Aorta (tissue), 5 donors: ENCODE measurements at regions not wholly inside any gene's neighbourhood (a gene's known extent, or its start where the extent isn't known, plus 50 kb on each side); places are given as distances from the start of the nearest gene placed in this dataset.

Source experiments
- ATAC-seq: fragments of 200-7000 bp; cut with Tn5 transposase; one replicate; pipeline ENCODE4 v1.9.1; 2022; ENCODE audit warnings: moderate library complexity; ENCODE audit not compliant: low FRiP score
- DNase-seq, 2 donors: peaks; one replicate each; pipeline ENCODE4 v3.0.0-alpha.2; 2020
- H3K27ac ChIP-seq, 2 donors: one replicate each; pipeline ENCODE4 v1.5.1; 2013; ENCODE audit warnings: low read length in 2 of 2, mild to moderate bottlenecking in 2 of 2, moderate library complexity in 2 of 2, control low read depth in 1 of 2, inconsistent platforms in 1 of 2, low read depth in 1 of 2
- H3K27me3 ChIP-seq, 2 donors: one replicate each; pipeline ENCODE4 v1.6.1; 2013; ENCODE audit warnings: control low read depth in 1 of 2, low read length in 1 of 2, mild to moderate bottlenecking in 1 of 2, moderate library complexity in 1 of 2; ENCODE audit not compliant: insufficient read depth in 2 of 2, control insufficient read depth in 1 of 2
- H3K36me3 ChIP-seq, 2 donors: one replicate each; pipeline ENCODE4 v1.6.1; 2013; ENCODE audit warnings: control low read depth in 1 of 2, low read length in 1 of 2, mild to moderate bottlenecking in 1 of 2; ENCODE audit not compliant: insufficient read depth in 2 of 2, control insufficient read depth in 1 of 2
- H3K4me1 ChIP-seq, 2 donors: one replicate each; pipeline ENCODE4 v1.6.1; 2013; ENCODE audit warnings: low read length in 2 of 2, control low read depth in 1 of 2, mild to moderate bottlenecking in 1 of 2, moderate library complexity in 1 of 2; ENCODE audit not compliant: insufficient read depth in 2 of 2, control insufficient read depth in 1 of 2
- H3K4me3 ChIP-seq, 2 donors: one replicate each; pipeline ENCODE4 v1.5.1; 2013; ENCODE audit warnings: low read length in 2 of 2, control low read depth in 1 of 2, mild to moderate bottlenecking in 1 of 2
- H3K9me3 ChIP-seq: one replicate; pipeline ENCODE4 v1.6.1; 2013; ENCODE audit warnings: mild to moderate bottlenecking, low read length; ENCODE audit not compliant: control insufficient read depth
- WGBS, 2 donors: extraction: QIAGEN DNeasy Blood & Tissue Kit; methylation state at CpG; one replicate each; pipeline ENCODE4 v1.1.7; 2013; 5-methylcytosine and 5-hydroxymethylcytosine counted together
- intact Hi-C, 2 donors: fragments of 100-400 bp; cut with DNase I; formaldehyde crosslinking; loops; one replicate each; pipeline versions ENCODE4 v1.14.2 to v1.15.0; 2022
- donor health status: healthy with polysubstance abuse.
- donor health status: Bipolar disorder and iron deficiency.
- donor health status: DM: no; HTN: no; CAD: no.
- donor health status: DM: no; HTN: no; CAD: no.
- donor health status: DM: yes; HTN: yes; CAD: no.

DNA sequence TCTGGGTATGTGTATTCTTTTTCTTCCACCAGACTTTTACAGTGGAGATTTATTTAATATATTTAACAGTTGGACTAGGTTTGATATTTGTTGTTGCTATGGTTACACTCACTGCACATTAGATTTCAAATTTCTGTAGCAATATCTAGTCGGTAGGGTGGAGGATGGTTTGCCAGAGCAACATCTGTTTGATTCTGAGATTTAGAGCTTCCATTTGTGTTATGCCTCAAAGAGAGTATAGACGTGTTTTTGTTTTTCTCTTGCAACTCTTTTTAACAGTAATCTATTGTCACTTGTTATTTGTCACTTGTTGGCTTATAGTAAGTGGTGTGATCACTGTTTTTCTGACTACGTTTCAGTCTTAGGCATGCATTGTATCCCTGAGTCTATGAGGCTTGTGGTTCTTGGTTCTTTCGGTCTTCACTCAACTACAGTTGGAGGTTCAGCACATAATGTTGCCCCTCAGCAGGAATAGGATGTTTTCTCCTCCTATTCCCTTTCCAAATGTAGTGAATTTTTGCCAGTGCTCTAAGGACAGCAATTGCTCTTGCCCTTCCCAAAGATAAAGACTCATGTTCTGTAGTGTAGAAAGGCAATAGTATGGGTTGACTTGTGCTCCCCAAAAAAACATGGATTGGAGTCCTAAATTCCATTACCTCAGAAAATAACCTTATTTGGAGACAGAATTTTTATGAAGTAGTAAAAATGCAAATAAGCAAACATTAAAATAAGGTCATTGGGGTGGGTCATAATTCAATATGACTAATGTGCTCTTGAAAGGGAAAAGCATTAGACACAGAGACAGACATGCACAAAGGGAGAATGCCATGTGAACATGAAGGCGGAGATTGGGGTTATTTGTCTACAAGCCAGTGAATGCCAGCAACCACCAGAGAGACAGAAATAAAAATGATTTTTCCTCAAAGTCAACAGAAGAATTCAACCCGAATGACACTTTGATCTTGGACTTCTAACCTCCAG, 692.1 kb downstream of the DIPK2A start:
- Histone ChIP-seq H3K9me3 (no peaks in the 10 kb centered on the region), H3K4me3 (no peak overlapping the region), H3K27ac (no peak overlapping the region), H3K36me3 (no peaks in the 10 kb centered on the region), H3K27me3 (no peaks in the 10 kb centered on the region), H3K4me1 (no peaks in the 10 kb centered on the region)
- intact Hi-C loops, result no loop called here
- no peak for DNase-seq
- 87 to 90% methylated on average over 6 of the region's 6 CpGs for WGBS, 2 donors
- no peak for ATAC-seq

GRCh38 chr3:144665567-144666053, 694.0 kb downstream of the DIPK2A start:
- H3K27me3 ChIP-seq, result no peaks in the 10 kb centered on the region
- no peaks in the 10 kb centered on the region for H3K36me3 ChIP-seq
- intact Hi-C loops, result no loop called here
- 97 to 100% methylated on average over 1 of the region's 1 CpG for WGBS, 2 donors
- ATAC-seq (no peak), DNase-seq (no peak)
- H3K4me1 ChIP-seq, result no peaks in the 10 kb centered on the region
- no peak overlapping the region for H3K4me3 ChIP-seq
- H3K9me3 ChIP-seq, result no peaks in the 10 kb centered on the region
- H3K27ac ChIP-seq, result no peak overlapping the region

DNA sequence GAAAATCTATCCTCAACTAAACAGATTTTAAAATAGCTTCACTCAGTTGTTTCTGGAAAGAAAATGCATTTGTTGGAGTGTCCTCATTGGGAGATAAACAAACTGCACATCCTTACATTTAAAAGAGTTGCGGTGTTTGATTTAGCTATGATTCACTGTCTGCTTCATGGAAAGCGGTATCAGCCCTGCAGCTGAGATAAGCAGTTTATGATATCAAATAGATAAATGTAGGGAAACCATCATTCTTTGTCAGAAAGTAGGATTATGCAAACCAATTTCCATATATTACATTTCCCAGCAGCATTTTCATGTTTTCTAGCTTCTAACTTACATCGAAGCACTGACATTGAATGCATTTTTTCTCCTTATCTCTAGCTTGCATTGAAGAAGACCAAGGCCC, 698.9 kb downstream of the DIPK2A start:
- intact Hi-C loops, result no loop called here
- no peaks in the 10 kb centered on the region for H3K36me3 ChIP-seq
- DNase-seq, result no peak
- H3K27ac ChIP-seq, result no peak overlapping the region
- no peaks in the 10 kb centered on the region for H3K27me3 ChIP-seq
- no peak for ATAC-seq
- 83 to 87% methylated on average over 3 of the region's 3 CpGs for WGBS, 2 donors
- no peak overlapping the region for H3K4me3 ChIP-seq
- no peaks in the 10 kb centered on the region for H3K4me1 ChIP-seq
- H3K9me3 ChIP-seq, result no peaks in the 10 kb centered on the region

GRCh38 chr3:144677103-144677502, 705.5 kb downstream of the DIPK2A start:
- Histone ChIP-seq H3K27ac (no peak overlapping the region), H3K36me3 (no peaks in the 10 kb centered on the region), H3K9me3 (no peaks in the 10 kb centered on the region), H3K4me1 (no peaks in the 10 kb centered on the region), H3K27me3 (no peaks in the 10 kb centered on the region), H3K4me3 (no peak overlapping the region)
- intact Hi-C loops, result no loop called here
- ATAC-seq (no peak), DNase-seq (no peak)
- 34 to 58% methylated on average over 1 of the region's 1 CpG for WGBS, 2 donors

GRCh38 chr3:144683065-144683464, 711.4 kb downstream of the DIPK2A start:
- H3K9me3 ChIP-seq, result no peaks in the 10 kb centered on the region
- H3K27me3 ChIP-seq, result no peaks in the 10 kb centered on the region
- DNase-seq, result no peak
- ATAC-seq, result no peak
- WGBS, 2 donors, result 96 to 98% methylated on average over 1 of the region's 1 CpG
- intact Hi-C loops, result no loop called here
- no peaks in the 10 kb centered on the region for H3K4me1 ChIP-seq
- H3K27ac ChIP-seq, result no peak overlapping the region
- no peak overlapping the region for H3K4me3 ChIP-seq
- H3K36me3 ChIP-seq, result no peaks in the 10 kb centered on the region

- no peak for ATAC-seq
Observed at GRCh38 chr3:144687862-144688261, 716.2 kb downstream of the DIPK2A start.

GRCh38 chr3:144692488-144692887, 720.9 kb downstream of the DIPK2A start:
- Histone ChIP-seq H3K36me3 (no peaks in the 10 kb centered on the region), H3K4me3 (no peak overlapping the region), H3K27ac (no peak overlapping the region), H3K27me3 (no peaks in the 10 kb centered on the region), H3K9me3 (no peaks in the 10 kb centered on the region), H3K4me1 (no peaks in the 10 kb centered on the region)
- WGBS, 2 donors, result 92 to 93% methylated on average over 4 of the region's 4 CpGs
- intact Hi-C loops, result no loop called here
- DNase-seq (no peak), ATAC-seq (no peak)

More at GRCh38 chr3:144687862-144688261, 716.2 kb downstream of the DIPK2A start:
- 67 to 75% methylated on average over 4 of the region's 4 CpGs for WGBS, 2 donors
- Histone ChIP-seq H3K4me3 (no peak overlapping the region), H3K27ac (no peak overlapping the region), H3K36me3 (no peaks in the 10 kb centered on the region), H3K27me3 (no peaks in the 10 kb centered on the region), H3K9me3 (no peaks in the 10 kb centered on the region), H3K4me1 (no peaks in the 10 kb centered on the region)
- no peak for DNase-seq
- intact Hi-C loops, result no loop called here

DNA sequence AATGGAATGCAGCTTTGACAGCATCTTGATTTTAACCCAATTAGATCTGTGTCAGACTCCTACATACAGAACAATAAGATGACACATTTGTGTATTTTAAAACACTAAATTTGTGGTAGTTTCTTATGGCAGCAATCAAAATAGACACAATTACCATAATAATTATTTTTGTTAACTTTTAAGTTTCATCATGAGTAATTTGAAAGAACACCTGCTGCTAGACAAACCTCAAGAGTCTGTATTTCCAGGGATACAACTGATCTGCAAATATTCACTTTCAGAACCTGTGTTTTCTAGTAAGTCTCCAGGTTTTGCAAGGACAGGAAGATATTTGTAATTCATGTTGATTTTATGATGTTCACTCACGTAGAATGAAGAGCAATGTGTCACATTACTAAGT, 736.8 kb downstream of the DIPK2A start:
- no peaks in the 10 kb centered on the region for H3K4me1 ChIP-seq
- whole genome bisulfite sequencing, 2 donors, result 75 to 85% methylated on average over 1 of the region's 1 CpG
- H3K4me3 ChIP-seq, result no peak overlapping the region
- no peaks in the 10 kb centered on the region for H3K9me3 ChIP-seq
- no peaks in the 10 kb centered on the region for H3K27me3 ChIP-seq
- intact Hi-C loops, result no loop called here
- no peaks in the 10 kb centered on the region for H3K36me3 ChIP-seq
- no peak for DNase-seq
- no peak overlapping the region for H3K27ac ChIP-seq
- ATAC-seq, result no peak

DNA sequence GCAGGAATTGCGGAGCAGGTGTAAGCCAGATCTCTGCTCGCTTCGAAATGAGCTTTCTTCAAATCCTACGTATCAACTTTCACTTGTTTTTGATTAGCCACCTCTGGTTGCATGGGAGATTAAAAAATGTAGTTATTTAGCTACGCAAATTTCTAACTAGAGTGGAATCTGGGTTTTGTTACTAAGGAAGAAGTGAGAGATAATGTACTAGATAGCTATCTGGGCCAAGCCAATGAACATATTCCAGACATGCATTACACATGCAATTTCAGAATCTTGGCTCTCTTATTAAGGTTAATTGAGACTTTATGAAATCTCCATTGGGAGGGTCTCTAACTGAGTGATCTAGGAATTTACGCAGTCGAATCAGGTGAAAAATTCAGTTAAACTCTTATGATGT, 765.7 kb downstream of the DIPK2A start:
- H3K27ac ChIP-seq, result no peak overlapping the region
- WGBS, 2 donors, result 95 to 99% methylated on average over 7 of the region's 7 CpGs
- no peak overlapping the region for H3K4me3 ChIP-seq
- intact Hi-C loops, result no loop called here
- no peaks in the 10 kb centered on the region for H3K36me3 ChIP-seq
- H3K27me3 ChIP-seq, result no peaks in the 10 kb centered on the region
- ATAC-seq (no peak), DNase-seq (no peak)
- no peaks in the 10 kb centered on the region for H3K9me3 ChIP-seq
- H3K4me1 ChIP-seq, result no peaks in the 10 kb centered on the region
